OCI-LY3 (cell line): ENCODE measurements at regions not wholly inside any gene's neighbourhood (a gene's known extent, or its start where the extent isn't known, plus 50 kb on each side); places are given as distances from the start of the nearest gene placed in this dataset.

Experiments used
- CTCF ChIP-seq: fragments of 200-600, 300-600 bp; sonication (generic); IDR thresholded peaks from 2 replicates; pipeline ENCODE4 v1.5.1; 2014; ENCODE audit warnings: antibody characterized with exemption, low read length, low read depth
- EZH2phosphoT487 ChIP-seq: fragments of 200-600 bp; shearing (Covaris generic); IDR thresholded peaks from 2 replicates; pipeline ENCODE4 v1.6.1; 2018; ENCODE audit warnings: antibody characterized with exemption, mixed run types, low read depth

GRCh38 chr12:114855678-114856077 lies 171.7 kb upstream of the TBX3 start:
- TF ChIP-seq CTCF (no peak), EZH2phosphoT487 (no peak)
